Hindlimb muscle (tissue), 1 donor: ENCODE measurements at regions not wholly inside any gene's neighbourhood (a gene's known extent, or its start where the extent isn't known, plus 50 kb on each side); places are given as distances from the start of the nearest gene placed in this dataset.

Experiments
- DNase-seq: peaks from one replicate; pipeline ENCODE4 v3.0.0-alpha.2; 2013

GRCh38 chr2:128833664-128834027, 515.0 kb upstream of the HS6ST1 start:
- DNase-seq, result no peak

- DNase-seq, result no peak
These were observed 515.7 kb upstream of the HS6ST1 start for GRCh38 chr2:128834207-128834879.

- DNase-seq, result no peak
These were observed 516.2 kb upstream of the HS6ST1 start for GRCh38 chr2:128834880-128835252.

- no peak for DNase-seq
These were observed 516.7 kb upstream of the HS6ST1 start for GRCh38 chr2:128835342-128835855.

GRCh38 chr2:128835974-128836373, 517.3 kb upstream of the HS6ST1 start:
- DNase-seq, result no peak

- DNase-seq, result no peak
These were observed 518.0 kb upstream of the HS6ST1 start for GRCh38 chr2:128836559-128837100.

- no peak for DNase-seq
These were observed 519.6 kb upstream of the HS6ST1 start for GRCh38 chr2:128838244-128838643.

GRCh38 chr2:128841803-128842202, 523.1 kb upstream of the HS6ST1 start:
- DNase-seq, result no peak

- no peak for DNase-seq
These were observed 548.6 kb upstream of the HS6ST1 start for GRCh38 chr2:128867311-128867710.

- no peak for DNase-seq
These were observed 549.4 kb upstream of the HS6ST1 start for GRCh38 chr2:128867936-128868636.

- DNase-seq, result no peak
These were observed 550.3 kb upstream of the HS6ST1 start for GRCh38 chr2:128868686-128869551.

- DNase-seq, result no peak
These were observed 555.9 kb upstream of the HS6ST1 start for GRCh38 chr2:128874608-128875007.

- no peak for DNase-seq
These were observed 558.6 kb upstream of the HS6ST1 start for GRCh38 chr2:128876986-128877983.

GRCh38 chr2:128879161-128879560, 560.5 kb upstream of the HS6ST1 start:
- no peak for DNase-seq

- DNase-seq, result no peak
These were observed 576.2 kb upstream of the HS6ST1 start for GRCh38 chr2:128894896-128895295.

GRCh38 chr2:128901572-128902391, 583.1 kb upstream of the HS6ST1 start:
- no peak for DNase-seq

GRCh38 chr2:128903637-128904036, 585.0 kb upstream of the HS6ST1 start:
- DNase-seq, result no peak

- DNase-seq, result no peak
These were observed 592.6 kb upstream of the HS6ST1 start for GRCh38 chr2:128911276-128911675.

GRCh38 chr2:128914320-128914719, 595.7 kb upstream of the HS6ST1 start:
- DNase-seq, result no peak

- no peak for DNase-seq
These were observed 603.1 kb upstream of the HS6ST1 start for GRCh38 chr2:128921751-128922150.

- no peak for DNase-seq
These were observed 603.5 kb upstream of the HS6ST1 start for GRCh38 chr2:128922154-128922553.
